Erythroblast (primary cell): ENCODE measurements at regions not wholly inside any gene's neighbourhood (a gene's known extent, or its start where the extent isn't known, plus 50 kb on each side); places are given as distances from the start of the nearest gene placed in this dataset.

ENCODE experiments used
- GATA1 ChIP-seq: IDR thresholded peaks from 2 replicates; pipeline ENCODE4 v1.6.1; 2011; ENCODE audit warnings: low read depth, mild to moderate bottlenecking, control low read depth, low read length, moderate library complexity
- POLR2A ChIP-seq: IDR thresholded peaks from 2 replicates; pipeline ENCODE4 v1.6.1; 2011; ENCODE audit warnings: mild to moderate bottlenecking, low read length

- TF ChIP-seq POLR2A (no peak), GATA1 (no peak)
Observed at GRCh38 chr5:33258553-33258952, 182.2 kb upstream of the TARS1 start.
